ENCODE measurements at regions not wholly inside any gene's neighbourhood (a gene's known extent, or its start where the extent isn't known, plus 50 kb on each side); places are given as distances from the start of the nearest gene placed in this dataset.

GRCh38 chr9:83133316-83133715 is 70.4 kb upstream of the RASEF start:
- TF ChIP-seq, protein P1, sequence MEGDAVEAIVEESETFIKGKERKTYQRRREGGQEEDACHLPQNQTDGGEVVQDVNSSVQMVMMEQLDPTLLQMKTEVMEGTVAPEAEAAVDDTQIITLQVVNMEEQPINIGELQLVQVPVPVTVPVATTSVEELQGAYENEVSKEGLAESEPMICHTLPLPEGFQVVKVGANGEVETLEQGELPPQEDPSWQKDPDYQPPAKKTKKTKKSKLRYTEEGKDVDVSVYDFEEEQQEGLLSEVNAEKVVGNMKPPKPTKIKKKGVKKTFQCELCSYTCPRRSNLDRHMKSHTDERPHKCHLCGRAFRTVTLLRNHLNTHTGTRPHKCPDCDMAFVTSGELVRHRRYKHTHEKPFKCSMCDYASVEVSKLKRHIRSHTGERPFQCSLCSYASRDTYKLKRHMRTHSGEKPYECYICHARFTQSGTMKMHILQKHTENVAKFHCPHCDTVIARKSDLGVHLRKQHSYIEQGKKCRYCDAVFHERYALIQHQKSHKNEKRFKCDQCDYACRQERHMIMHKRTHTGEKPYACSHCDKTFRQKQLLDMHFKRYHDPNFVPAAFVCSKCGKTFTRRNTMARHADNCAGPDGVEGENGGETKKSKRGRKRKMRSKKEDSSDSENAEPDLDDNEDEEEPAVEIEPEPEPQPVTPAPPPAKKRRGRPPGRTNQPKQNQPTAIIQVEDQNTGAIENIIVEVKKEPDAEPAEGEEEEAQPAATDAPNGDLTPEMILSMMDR (IDR thresholded peaks at IDR 0.05) = no peak
- TF ChIP-seq EP300 (IDR thresholded peaks at IDR 0.05) = no peak
- no peak for TF ChIP-seq POLR2AphosphoS5 (IDR thresholded peaks at IDR 0.05)
- no peak for TF ChIP-seq POLR2A (IDR thresholded peaks at IDR 0.05)
- no peak for DNase-seq
- intact Hi-C loops (cut with DNase I; ENCODE audit: low total_unique reads) = no loop called here
- H3K36me3 ChIP-seq = no peaks in the 10 kb centered on the region
- peaks cover 0 to 7% (median 3%) of the 10 kb centered on the region in 4 donors for H3K9me3 ChIP-seq
- H3K4me3 ChIP-seq = no peak overlapping the region
- no peaks in the 10 kb centered on the region for H3K27me3 ChIP-seq
- H3K4me1 ChIP-seq = peaks cover 0 to 16% (median 3%) of the 10 kb centered on the region in 4 donors
- H3K27ac ChIP-seq = peak overlapping the region in 3 of 5 donors; percentile 38 to 67 (median 63)
- 37 to 57% (median 49%) methylated on average over 2 of the region's 2 CpGs for WGBS, 5 donors

DNA sequence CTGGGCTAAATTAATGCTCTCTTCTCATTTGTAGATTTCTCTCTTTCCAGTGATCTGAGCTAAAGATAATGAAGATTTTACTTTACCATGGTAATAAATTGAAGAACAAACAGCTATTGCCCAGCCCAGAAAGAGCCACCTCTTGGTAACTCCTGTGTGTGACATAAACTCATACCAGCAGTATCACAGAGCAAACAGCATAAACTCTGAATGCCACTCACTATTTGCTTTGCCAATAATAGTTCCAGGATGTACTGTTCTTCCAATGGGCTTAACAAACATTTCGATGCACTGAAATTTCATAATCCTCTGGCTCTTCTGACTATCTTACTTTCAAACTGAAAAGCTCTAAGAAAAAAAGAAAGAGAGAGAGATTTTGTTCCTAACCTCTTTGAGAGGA is 69.8 kb upstream of the RASEF start:
- peak in 1 of 2 donors; percentile 23 for DNase-seq
- peak overlapping the region in 3 of 5 donors; percentile 38 to 67 (median 63) for H3K27ac ChIP-seq
- intact Hi-C loops (cut with DNase I; ENCODE audit: low total_unique reads) = no loop called here

GRCh38 chr9:83130541-83130940 is 67.6 kb upstream of the RASEF start:
- intact Hi-C loops (cut with DNase I; ENCODE audit: low total_unique reads) = no loop called here
- no peaks in the 10 kb centered on the region for H3K36me3 ChIP-seq
- TF ChIP-seq POLR2AphosphoS5 (IDR thresholded peaks at IDR 0.05) = peak in 2 of 3 donors; percentile 28 to 57
- TF ChIP-seq, protein P1 (IDR thresholded peaks at IDR 0.05) = no peak
- no peaks in the 10 kb centered on the region for H3K27me3 ChIP-seq
- WGBS, 5 donors = 57 to 76% (median 69%) methylated on average over 2 of the region's 2 CpGs
- peaks cover 0 to 7% (median 3%) of the 10 kb centered on the region in 4 donors for H3K4me1 ChIP-seq
- H3K27ac ChIP-seq = peak overlapping the region in 3 of 5 donors; percentile 48 to 68 (median 54)
- no peak overlapping the region for H3K4me3 ChIP-seq
- H3K9me3 ChIP-seq = peaks cover 0 to 10% (median 4%) of the 10 kb centered on the region in 4 donors
- peak in 1 of 2 donors; percentile 23 for DNase-seq

More for the DNA sequence above, 69.8 kb upstream of the RASEF start:
- H3K4me3 ChIP-seq = no peak overlapping the region
- 24 to 48% (median 26%) methylated on average over 1 of the region's 1 CpG for WGBS, 5 donors
- peaks cover 0 to 10% (median 4%) of the 10 kb centered on the region in 4 donors for H3K9me3 ChIP-seq
- TF ChIP-seq POLR2AphosphoS5 (IDR thresholded peaks at IDR 0.05) (peak in 2 of 3 donors; percentile 45 to 60), POLR2A (IDR thresholded peaks at IDR 0.05) (no peak)
- H3K36me3 ChIP-seq = no peaks in the 10 kb centered on the region
- peaks cover 0 to 10% (median 3%) of the 10 kb centered on the region in 4 donors for H3K4me1 ChIP-seq
- H3K27me3 ChIP-seq = no peaks in the 10 kb centered on the region

GRCh38 chr9:83125671-83126070 is 62.7 kb upstream of the RASEF start:
- intact Hi-C loops (cut with DNase I; ENCODE audit: low total_unique reads) = no loop called here
- WGBS, 5 donors = 74 to 82% (median 77%) methylated on average over 2 of the region's 2 CpGs

GRCh38 chr9:83119873-83120272 is 56.9 kb upstream of the RASEF start:
- intact Hi-C loops (cut with DNase I; ENCODE audit: low total_unique reads) = no loop called here
- peaks cover 0 to 1% (median under 1%) of the 10 kb centered on the region in 4 donors for H3K9me3 ChIP-seq
- 76 to 93% (median 92%) methylated on average over 2 of the region's 2 CpGs for WGBS, 5 donors
- H3K36me3 ChIP-seq = no peaks in the 10 kb centered on the region
- TF ChIP-seq POLR2AphosphoS5 (IDR thresholded peaks at IDR 0.05) (no peak), EP300 (IDR thresholded peaks at IDR 0.05) (no peak), POLR2A (IDR thresholded peaks at IDR 0.05) (no peak)
- TF ChIP-seq, protein P1 (IDR thresholded peaks at IDR 0.05) = no peak
- H3K27ac ChIP-seq = no peak overlapping the region
- H3K4me3 ChIP-seq = no peak overlapping the region
- H3K27me3 ChIP-seq = no peaks in the 10 kb centered on the region
- DNase-seq = no peak
- no peaks in the 10 kb centered on the region for H3K4me1 ChIP-seq

More at GRCh38 chr9:83125671-83126070, 62.7 kb upstream of the RASEF start:
- Histone ChIP-seq H3K36me3 (no peaks in the 10 kb centered on the region), H3K27ac (no peak overlapping the region), H3K27me3 (no peaks in the 10 kb centered on the region), H3K4me3 (no peak overlapping the region), H3K9me3 (peaks cover 0 to 10% (median 4%) of the 10 kb centered on the region in 4 donors), H3K4me1 (no peaks in the 10 kb centered on the region)
- TF ChIP-seq, protein P1 (IDR thresholded peaks at IDR 0.05) = no peak
- TF ChIP-seq EP300 (IDR thresholded peaks at IDR 0.05) (no peak), POLR2AphosphoS5 (IDR thresholded peaks at IDR 0.05) (no peak), POLR2A (IDR thresholded peaks at IDR 0.05) (no peak)
- no peak for DNase-seq

Data from stomach (tissue), 8 donors.